ENCODE measurements at regions not wholly inside any gene's neighbourhood (a gene's known extent, or its start where the extent isn't known, plus 50 kb on each side); places are given as distances from the start of the nearest gene placed in this dataset.

GRCh38 chr13:68254151-68254550 lies 1024.0 kb upstream of the PCDH9 start:
- WGBS, 2 donors, result 72 to 73% methylated on average over 4 of the region's 4 CpGs
- H3K27me3 ChIP-seq, result no peaks in the 10 kb centered on the region
- intact Hi-C loops (cut with DNase I), result no loop called here

DNA sequence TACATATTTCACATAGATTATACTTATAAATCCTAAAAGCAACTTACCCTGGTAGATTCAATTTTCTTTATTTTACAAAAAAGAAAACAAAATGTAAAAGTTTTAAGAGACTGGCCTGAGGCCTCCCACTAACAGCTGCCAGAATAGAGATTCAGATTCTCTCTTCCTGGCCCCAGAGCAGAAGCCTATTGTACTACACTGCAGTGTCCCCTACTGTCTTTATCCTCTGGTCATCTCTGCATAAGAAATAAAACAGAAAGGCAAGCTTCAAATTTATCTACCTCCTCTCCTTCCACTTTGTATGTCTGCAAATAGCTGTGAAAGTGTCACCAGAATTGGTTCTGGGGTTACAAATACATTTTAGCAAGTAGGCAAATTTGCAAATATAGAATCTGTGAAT lies 1004.1 kb upstream of the PCDH9 start:
- intact Hi-C loops (cut with DNase I), result no loop called here
- H3K36me3 ChIP-seq, result no peaks in the 10 kb centered on the region
- no peak for DNase-seq
- H3K27ac ChIP-seq, result no peak overlapping the region
- no peaks in the 10 kb centered on the region for H3K4me1 ChIP-seq
- no peak for TF ChIP-seq POLR2A (IDR thresholded peaks at IDR 0.05)
- TF ChIP-seq, protein P1, sequence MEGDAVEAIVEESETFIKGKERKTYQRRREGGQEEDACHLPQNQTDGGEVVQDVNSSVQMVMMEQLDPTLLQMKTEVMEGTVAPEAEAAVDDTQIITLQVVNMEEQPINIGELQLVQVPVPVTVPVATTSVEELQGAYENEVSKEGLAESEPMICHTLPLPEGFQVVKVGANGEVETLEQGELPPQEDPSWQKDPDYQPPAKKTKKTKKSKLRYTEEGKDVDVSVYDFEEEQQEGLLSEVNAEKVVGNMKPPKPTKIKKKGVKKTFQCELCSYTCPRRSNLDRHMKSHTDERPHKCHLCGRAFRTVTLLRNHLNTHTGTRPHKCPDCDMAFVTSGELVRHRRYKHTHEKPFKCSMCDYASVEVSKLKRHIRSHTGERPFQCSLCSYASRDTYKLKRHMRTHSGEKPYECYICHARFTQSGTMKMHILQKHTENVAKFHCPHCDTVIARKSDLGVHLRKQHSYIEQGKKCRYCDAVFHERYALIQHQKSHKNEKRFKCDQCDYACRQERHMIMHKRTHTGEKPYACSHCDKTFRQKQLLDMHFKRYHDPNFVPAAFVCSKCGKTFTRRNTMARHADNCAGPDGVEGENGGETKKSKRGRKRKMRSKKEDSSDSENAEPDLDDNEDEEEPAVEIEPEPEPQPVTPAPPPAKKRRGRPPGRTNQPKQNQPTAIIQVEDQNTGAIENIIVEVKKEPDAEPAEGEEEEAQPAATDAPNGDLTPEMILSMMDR (IDR thresholded peaks at IDR 0.05), result no peak
- no peaks in the 10 kb centered on the region for H3K27me3 ChIP-seq
- no peaks in the 10 kb centered on the region for H3K9me3 ChIP-seq
- H3K4me3 ChIP-seq (replicated peaks in 1 of 3), result no peak overlapping the region

More at GRCh38 chr13:68254151-68254550, 1024.0 kb upstream of the PCDH9 start:
- Histone ChIP-seq H3K4me3 (replicated peaks in 1 of 3) (no peak overlapping the region), H3K36me3 (no peaks in the 10 kb centered on the region), H3K9me3 (no peaks in the 10 kb centered on the region), H3K4me1 (no peaks in the 10 kb centered on the region), H3K27ac (no peak overlapping the region)
- TF ChIP-seq POLR2A (IDR thresholded peaks at IDR 0.05), result no peak
- TF ChIP-seq, protein P1 (IDR thresholded peaks at IDR 0.05), result no peak
- DNase-seq, result no peak

DNA sequence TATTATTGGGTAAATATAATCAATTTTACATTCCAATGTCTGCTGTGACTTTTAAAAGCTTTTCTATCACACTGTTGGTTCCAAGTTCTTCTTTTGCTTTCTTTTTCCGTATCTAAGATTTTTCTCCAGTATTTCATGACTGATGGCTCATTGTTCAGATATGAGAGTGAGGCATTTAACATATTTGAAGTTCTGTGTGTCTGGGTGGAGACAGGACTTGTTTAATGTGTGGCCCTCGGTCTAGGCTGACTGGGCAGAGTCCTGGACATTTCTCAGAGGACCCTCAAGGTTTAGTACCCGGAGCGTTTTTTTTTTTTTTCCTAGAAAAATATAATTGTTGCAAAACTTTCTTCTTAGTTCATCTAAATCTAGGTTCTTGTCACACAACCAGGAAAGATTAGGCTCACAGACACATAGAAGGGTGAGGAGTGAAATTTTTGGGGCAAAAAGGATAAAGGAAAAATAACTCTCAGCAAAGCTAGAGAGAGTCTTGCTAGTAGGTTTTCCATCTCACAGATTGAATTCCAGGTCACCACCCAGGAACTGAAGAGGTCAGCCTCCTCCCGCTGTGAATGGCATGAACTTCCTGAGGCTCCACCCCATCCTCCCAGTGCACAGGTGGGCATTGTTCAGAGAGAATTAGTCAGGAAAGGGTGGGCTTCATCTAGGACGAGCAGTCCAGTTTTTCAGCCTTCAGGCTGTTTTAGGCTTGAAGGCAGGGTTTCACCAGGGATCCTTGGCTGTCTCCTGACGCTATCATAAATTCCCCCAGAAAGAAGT lies 1002.4 kb upstream of the PCDH9 start:
- Histone ChIP-seq H3K27me3 (no peaks in the 10 kb centered on the region), H3K36me3 (no peaks in the 10 kb centered on the region), H3K4me1 (no peaks in the 10 kb centered on the region), H3K4me3 (replicated peaks in 1 of 3) (no peak overlapping the region), H3K9me3 (no peaks in the 10 kb centered on the region), H3K27ac (no peak overlapping the region)
- TF ChIP-seq, protein P1 (IDR thresholded peaks at IDR 0.05), result no peak
- no peak for TF ChIP-seq POLR2A (IDR thresholded peaks at IDR 0.05)
- DNase-seq, result no peak
- WGBS, 2 donors, result 51 to 52% methylated on average over 7 of the region's 7 CpGs
- intact Hi-C loops (cut with DNase I), result no loop called here

DNA sequence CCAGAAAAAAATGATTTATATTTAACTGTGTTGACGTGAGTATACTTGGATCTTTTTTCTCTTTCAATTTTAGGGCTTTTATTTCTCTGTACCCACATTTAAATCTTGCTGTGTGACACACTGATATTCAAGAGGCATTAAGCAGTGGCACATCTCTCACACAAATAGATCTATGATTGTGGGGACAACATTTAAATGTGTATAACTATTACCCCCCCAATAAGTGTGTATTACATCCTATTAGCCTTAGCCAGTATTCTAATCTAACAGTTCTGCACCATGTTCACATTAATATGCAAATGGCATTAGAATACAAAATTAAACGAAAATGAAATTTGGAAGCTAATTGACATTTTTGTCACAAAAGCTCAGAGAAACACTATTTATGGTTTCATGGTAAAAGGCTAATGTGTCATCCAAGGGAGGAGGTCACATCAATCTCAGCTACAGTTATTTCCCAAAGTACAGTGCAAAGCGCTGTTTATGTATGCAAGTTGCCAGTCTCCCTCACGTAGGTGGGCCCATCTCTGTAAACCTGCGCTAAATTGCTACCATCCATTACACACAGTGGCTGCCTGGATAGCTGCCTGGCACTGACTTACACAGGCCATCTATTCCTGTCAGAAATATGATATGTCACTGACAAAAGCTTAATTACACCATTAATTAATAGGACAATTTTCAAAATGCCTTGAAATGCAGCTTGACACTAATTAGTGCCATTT lies 984.7 kb upstream of the PCDH9 start:
- H3K27ac ChIP-seq, result no peak overlapping the region
- H3K36me3 ChIP-seq, result no peaks in the 10 kb centered on the region
- TF ChIP-seq, protein P1 (IDR thresholded peaks at IDR 0.05), result no peak
- TF ChIP-seq POLR2A (IDR thresholded peaks at IDR 0.05), result no peak
- no peak overlapping the region for H3K4me3 ChIP-seq (replicated peaks in 1 of 3)
- no peaks in the 10 kb centered on the region for H3K27me3 ChIP-seq
- 85 to 87% methylated on average over 5 of the region's 5 CpGs for WGBS, 2 donors
- no peaks in the 10 kb centered on the region for H3K9me3 ChIP-seq
- H3K4me1 ChIP-seq, result no peaks in the 10 kb centered on the region
- intact Hi-C loops (cut with DNase I), result no loop called here
- no peak for DNase-seq

DNA sequence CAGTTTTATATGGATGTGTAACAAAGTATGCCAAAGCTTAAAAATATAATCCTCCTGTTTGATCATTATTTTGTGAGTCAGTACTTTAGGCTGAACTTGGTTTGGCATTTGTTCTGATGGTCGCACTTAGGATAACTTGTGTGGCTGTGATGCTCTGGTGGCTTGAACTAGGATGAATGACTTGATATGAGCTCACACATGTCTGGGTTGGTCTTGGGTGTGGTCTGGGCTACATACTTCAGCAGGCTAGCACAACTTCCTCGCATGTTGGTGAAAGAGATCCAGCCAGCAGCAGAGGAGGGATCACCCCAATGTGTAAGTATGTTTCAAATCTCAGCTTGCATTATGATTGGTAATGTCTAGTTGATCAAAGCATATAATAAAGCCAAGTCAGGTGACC lies 969.1 kb upstream of the PCDH9 start:
- Histone ChIP-seq H3K36me3 (no peaks in the 10 kb centered on the region), H3K4me1 (no peaks in the 10 kb centered on the region), H3K9me3 (no peaks in the 10 kb centered on the region), H3K27ac (no peak overlapping the region), H3K4me3 (replicated peaks in 1 of 3) (no peak overlapping the region), H3K27me3 (no peaks in the 10 kb centered on the region)
- WGBS, 2 donors, result 89 to 95% methylated on average over 2 of the region's 2 CpGs
- intact Hi-C loops (cut with DNase I), result no loop called here
- no peak for TF ChIP-seq POLR2A (IDR thresholded peaks at IDR 0.05)
- TF ChIP-seq, protein P1 (IDR thresholded peaks at IDR 0.05), result no peak
- no peak for DNase-seq
